ENCODE measurements at regions not wholly inside any gene's neighbourhood (a gene's known extent, or its start where the extent isn't known, plus 50 kb on each side); places are given as distances from the start of the nearest gene placed in this dataset.

- TF ChIP-seq CTCF (IDR thresholded peaks at IDR 0.05) (no peak), POLR2AphosphoS5 (IDR thresholded peaks at IDR 0.05) (no peak)
Measured at GRCh38 chr1:163959622-163960021, 599.4 kb upstream of the PBX1 start.
